Heart left ventricle (tissue), 13 donors: ENCODE measurements at regions not wholly inside any gene's neighbourhood (a gene's known extent, or its start where the extent isn't known, plus 50 kb on each side); places are given as distances from the start of the nearest gene placed in this dataset.

Source experiments
- POLR2A ChIP-seq, 2 donors: fragments of 450-650 bp; IDR thresholded peaks; one replicate each; pipeline ENCODE4 v1.6.1; 2017; ENCODE audit warnings: antibody characterized with exemption in 2 of 2, mild to moderate bottlenecking in 2 of 2, moderate library complexity in 2 of 2
- TF ChIP-seq, protein P1 (sequence below), 12 donors: fragments of 200-600 bp; sonication (generic) in 4 of 12; IDR thresholded peaks; one replicate each; pipeline versions ENCODE4 v1.5.0 to v1.8.0; 2018 to 2022; ENCODE audit warnings: antibody characterized with exemption in 12 of 12, mild to moderate bottlenecking in 5 of 12
- donor health status: ischemic (EF 13 %, LVEDD 7.1; RV severe dilation, severe dysfunction).
- donor health status: DM: no; HTN: yes; CAD: no.
- donor health status: DM: no; HTN: no; CAD: no.
- donor health status: ischemic (EF 25% LVEDD 6.9; RV normal size, moderate dysfunction).
- donor health status: ischemic (EF 25% LVEDD 5.7; RV mildly dilated, moderate dysfunction).
- donor health status: ischemic (EF 35%, LVEDD 5.7; RV mildly dilated, moderate dysfunction).
- donor health status: nonischemic (EF 11% LVEDD 7.7; RV severe dilation, severe dysfunction).
- donor health status: DM: yes; HTN: yes; CAD: no.
- donor health status: PGD.
- donor health status: ischemic (EF 29% LVEDD 5.4; RV normal size, mild dysfunction).
- donor health status: nonischemic (EF 23%, LVEDD 6.1; RV moderate dilation, normal function).

- TF ChIP-seq, protein P1, sequence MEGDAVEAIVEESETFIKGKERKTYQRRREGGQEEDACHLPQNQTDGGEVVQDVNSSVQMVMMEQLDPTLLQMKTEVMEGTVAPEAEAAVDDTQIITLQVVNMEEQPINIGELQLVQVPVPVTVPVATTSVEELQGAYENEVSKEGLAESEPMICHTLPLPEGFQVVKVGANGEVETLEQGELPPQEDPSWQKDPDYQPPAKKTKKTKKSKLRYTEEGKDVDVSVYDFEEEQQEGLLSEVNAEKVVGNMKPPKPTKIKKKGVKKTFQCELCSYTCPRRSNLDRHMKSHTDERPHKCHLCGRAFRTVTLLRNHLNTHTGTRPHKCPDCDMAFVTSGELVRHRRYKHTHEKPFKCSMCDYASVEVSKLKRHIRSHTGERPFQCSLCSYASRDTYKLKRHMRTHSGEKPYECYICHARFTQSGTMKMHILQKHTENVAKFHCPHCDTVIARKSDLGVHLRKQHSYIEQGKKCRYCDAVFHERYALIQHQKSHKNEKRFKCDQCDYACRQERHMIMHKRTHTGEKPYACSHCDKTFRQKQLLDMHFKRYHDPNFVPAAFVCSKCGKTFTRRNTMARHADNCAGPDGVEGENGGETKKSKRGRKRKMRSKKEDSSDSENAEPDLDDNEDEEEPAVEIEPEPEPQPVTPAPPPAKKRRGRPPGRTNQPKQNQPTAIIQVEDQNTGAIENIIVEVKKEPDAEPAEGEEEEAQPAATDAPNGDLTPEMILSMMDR (IDR thresholded peaks at IDR 0.05): no peak
- no peak for TF ChIP-seq POLR2A (IDR thresholded peaks at IDR 0.05)
Measured at GRCh38 chr10:6339891-6340290, 137.2 kb downstream of the PFKFB3 start.
